ENCODE measurements at regions not wholly inside any gene's neighbourhood (a gene's known extent, or its start where the extent isn't known, plus 50 kb on each side); places are given as distances from the start of the nearest gene placed in this dataset.

- no peak for TF ChIP-seq CTCF (IDR thresholded peaks at IDR 0.05 in 4 of 5, conservative IDR thresholded peaks at IDR 0.05 in 1 of 5)
- TF ChIP-seq POLR2A (IDR thresholded peaks at IDR 0.05): no peak
Measured at GRCh38 chr11:79600711-79601110, 159.9 kb upstream of the TENM4 start.

Data from gastrocnemius medialis (tissue), 4 donors.